ENCODE measurements at regions not wholly inside any gene's neighbourhood (a gene's known extent, or its start where the extent isn't known, plus 50 kb on each side); places are given as distances from the start of the nearest gene placed in this dataset.

DNA sequence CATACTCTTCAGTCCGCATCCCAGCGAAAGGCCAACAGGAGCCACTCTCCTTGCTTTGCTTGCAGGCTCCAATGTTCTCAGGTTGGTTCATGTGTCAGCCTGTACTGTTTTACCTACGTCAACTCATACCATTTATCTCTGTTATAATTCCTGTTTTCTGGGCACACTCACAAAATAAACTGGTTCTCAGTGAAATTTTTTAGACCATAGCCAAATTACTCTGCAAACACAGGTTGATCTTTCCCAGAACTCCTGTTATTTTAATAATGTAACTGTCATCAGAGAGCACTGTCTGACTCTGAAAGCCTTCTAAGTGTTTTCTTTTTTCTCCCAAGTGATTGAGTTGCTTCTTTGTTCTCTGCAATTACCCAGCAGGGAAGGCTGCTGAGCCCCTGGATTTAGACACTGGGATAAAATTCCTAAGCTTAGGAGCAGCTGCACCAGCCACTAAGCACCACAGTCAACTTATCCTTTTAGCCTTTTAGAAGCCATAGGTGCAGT is 111.6 kb upstream of the PIEZO2 start:
- no peak for DNase-seq (ENCODE audit: low read depth)
- H3K4me3 ChIP-seq (ENCODE audit: low read depth, low read length), result no peak overlapping the region
- TF ChIP-seq, protein P1, sequence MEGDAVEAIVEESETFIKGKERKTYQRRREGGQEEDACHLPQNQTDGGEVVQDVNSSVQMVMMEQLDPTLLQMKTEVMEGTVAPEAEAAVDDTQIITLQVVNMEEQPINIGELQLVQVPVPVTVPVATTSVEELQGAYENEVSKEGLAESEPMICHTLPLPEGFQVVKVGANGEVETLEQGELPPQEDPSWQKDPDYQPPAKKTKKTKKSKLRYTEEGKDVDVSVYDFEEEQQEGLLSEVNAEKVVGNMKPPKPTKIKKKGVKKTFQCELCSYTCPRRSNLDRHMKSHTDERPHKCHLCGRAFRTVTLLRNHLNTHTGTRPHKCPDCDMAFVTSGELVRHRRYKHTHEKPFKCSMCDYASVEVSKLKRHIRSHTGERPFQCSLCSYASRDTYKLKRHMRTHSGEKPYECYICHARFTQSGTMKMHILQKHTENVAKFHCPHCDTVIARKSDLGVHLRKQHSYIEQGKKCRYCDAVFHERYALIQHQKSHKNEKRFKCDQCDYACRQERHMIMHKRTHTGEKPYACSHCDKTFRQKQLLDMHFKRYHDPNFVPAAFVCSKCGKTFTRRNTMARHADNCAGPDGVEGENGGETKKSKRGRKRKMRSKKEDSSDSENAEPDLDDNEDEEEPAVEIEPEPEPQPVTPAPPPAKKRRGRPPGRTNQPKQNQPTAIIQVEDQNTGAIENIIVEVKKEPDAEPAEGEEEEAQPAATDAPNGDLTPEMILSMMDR (IDR thresholded peaks at IDR 0.05; ENCODE audit: insufficient read depth, low read depth, low read length, missing control alignments), result no peak

DNA sequence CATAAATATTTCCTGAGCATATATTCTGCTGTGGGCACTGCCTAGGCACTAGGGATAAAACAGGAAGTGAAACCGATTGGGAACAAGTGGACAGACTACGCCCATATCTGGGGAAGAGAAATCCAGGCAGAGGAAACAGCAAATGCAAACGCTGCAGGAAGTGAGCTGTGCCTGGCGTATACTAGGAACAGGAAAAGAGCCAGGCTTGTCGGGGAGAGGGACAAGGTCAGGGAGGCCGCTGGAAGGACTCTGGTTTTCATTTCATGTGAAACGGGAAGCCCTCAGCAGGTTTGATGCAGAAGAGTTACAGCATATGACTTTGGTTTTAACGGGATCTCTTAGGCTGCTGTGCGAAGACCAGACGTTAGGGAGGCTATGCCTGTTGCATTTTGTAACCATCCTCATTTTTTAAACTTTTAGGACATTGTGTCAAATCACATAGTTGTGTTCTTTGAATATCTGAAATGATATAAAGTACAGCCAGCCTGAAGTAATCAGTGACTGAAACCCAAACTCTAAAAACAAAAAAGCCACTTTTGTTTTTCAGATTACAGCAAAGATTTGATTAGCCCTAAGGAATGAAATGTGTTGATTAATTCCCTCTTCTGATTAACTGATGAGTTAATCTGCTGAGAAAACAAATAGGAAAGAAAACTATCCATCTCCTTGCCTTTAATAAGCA is 110.2 kb upstream of the PIEZO2 start:
- no peak overlapping the region for H3K4me3 ChIP-seq (ENCODE audit: low read depth, low read length)
- TF ChIP-seq, protein P1 (IDR thresholded peaks at IDR 0.05; ENCODE audit: insufficient read depth, low read depth, low read length, missing control alignments), result no peak
- no peak for DNase-seq (ENCODE audit: low read depth)

DNA sequence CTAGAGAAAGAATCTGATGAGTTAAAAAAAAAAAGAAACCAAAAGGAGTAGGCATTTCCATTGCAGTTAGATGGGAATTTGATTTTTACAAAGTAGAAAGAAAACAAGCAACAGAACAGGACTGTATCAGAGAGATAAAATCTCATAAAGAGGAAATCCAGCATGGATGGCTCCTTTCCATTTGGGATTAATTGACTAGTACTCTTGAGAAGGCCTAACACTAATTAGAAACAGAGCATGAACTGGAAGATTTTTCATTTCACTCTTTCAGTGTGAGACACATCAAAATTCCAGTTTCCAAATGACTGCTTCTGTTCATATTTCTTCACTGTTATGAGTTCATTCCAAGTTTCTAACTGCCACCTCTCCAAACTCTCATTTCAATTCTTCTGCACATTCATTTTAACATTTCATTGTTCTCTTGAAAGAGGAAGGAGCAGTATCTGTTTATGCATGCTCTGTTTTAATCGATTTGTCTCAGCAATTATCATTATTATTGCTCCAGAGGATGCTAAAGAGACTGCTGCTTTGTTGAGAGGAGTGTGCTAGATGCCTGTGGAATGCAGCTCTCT is 108.8 kb upstream of the PIEZO2 start:
- DNase-seq (ENCODE audit: low read depth), result no peak
- H3K4me3 ChIP-seq (ENCODE audit: low read depth, low read length), result no peak overlapping the region
- TF ChIP-seq, protein P1 (IDR thresholded peaks at IDR 0.05; ENCODE audit: insufficient read depth, low read depth, low read length, missing control alignments), result no peak

DNA sequence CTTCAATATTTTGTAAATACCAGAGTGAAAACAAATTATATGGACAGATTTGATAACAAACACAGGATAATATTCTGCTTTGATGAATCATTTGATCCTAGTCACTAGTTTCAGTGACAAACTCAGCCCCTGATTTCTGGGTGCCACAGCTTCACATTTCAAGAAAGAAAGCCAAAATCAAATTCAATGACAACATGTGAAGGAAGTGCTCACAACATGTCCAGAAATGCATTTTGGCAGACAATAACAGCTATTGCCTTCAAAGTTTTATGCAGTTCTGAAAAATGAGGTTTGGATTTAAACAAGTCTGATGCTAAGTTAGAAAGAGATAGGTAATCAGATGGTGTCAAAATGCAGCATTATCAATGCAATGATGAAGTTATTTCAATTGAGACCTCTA is 106.9 kb upstream of the PIEZO2 start:
- no peak overlapping the region for H3K4me3 ChIP-seq (ENCODE audit: low read depth, low read length)
- TF ChIP-seq, protein P1 (IDR thresholded peaks at IDR 0.05; ENCODE audit: insufficient read depth, low read depth, low read length, missing control alignments), result no peak
- no peak for DNase-seq (ENCODE audit: low read depth)

DNA sequence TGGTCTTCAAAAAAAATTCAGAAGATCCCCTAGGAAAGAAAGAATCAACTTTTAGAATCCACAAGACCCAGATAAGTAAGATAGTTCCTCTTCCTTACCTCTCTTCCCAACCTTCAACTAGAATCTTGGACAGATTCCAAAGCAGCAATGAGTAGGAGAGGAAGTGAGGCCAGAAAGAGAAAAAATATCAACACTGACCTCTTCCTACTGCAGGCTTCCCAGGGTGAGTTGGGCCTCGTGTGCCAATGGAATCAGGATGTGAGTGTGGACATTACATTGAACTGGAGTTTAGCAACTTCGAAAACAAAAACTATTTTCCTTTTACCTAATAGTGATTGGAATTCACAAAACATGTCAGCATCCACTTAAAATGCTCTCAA is 102.5 kb upstream of the PIEZO2 start:
- no peak overlapping the region for H3K4me3 ChIP-seq (ENCODE audit: low read depth, low read length)
- DNase-seq (ENCODE audit: low read depth), result no peak
- TF ChIP-seq, protein P1 (IDR thresholded peaks at IDR 0.05; ENCODE audit: insufficient read depth, low read depth, low read length, missing control alignments), result no peak

DNA sequence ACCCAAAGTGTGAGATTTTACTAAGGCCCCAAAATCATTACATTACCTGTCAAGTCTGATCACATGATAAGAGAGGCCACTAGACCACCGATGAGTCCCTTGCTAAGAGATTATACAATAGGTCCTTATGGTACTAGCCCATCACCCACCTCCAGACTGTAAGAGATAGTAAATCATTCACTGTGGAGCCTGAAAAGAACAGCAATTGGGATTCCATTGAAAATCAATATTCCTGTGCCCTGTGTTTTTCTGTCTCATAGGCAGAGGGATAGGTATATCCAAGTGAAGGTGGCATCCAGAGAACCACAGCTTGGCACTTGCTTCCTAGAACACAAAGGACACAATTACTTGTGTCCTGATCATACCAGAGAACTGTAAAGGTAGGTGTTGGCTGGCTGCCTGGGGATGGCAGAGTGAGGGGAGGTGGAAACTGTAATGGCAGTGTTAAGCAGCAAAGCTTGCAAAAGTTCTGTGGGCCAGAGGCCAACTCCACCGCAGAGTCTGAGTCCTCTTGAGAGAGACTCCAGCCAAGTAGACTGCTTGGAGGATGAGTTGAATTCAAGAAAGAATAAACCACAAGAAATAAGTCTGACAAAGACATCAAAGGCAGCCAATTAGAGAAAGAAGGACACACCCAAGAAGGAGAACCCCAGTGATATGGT is 102.0 kb upstream of the PIEZO2 start:
- H3K4me3 ChIP-seq (ENCODE audit: low read depth, low read length), result no peak overlapping the region
- TF ChIP-seq, protein P1 (IDR thresholded peaks at IDR 0.05; ENCODE audit: insufficient read depth, low read depth, low read length, missing control alignments), result no peak
- no peak for DNase-seq (ENCODE audit: low read depth)
